CD4-positive, alpha-beta memory T cell (primary cell): ENCODE measurements at regions not wholly inside any gene's neighbourhood (a gene's known extent, or its start where the extent isn't known, plus 50 kb on each side); places are given as distances from the start of the nearest gene placed in this dataset.
"Not testable (repeated sequence)": the region's sequence is repeated elsewhere in the genome, so short reads cannot be mapped to it uniquely, and the experiment has no call there.

Experiments
- CTCF ChIA-PET: fragments of 350-600 bp; sonication (Branson Sonifier 250); formaldehyde crosslinking; loops from one replicate; lab custom pipeline; 2021; ENCODE audit warnings: inconsistent platforms; ENCODE audit not compliant: partially characterized antibody; lab: Charles Lee
- POLR2A ChIA-PET: fragments of 350-600 bp; sonication (Branson Sonifier 250); formaldehyde crosslinking; loops from one replicate; lab custom pipeline; 2021; ENCODE audit not compliant: partially characterized antibody; lab: Charles Lee
- DNase-seq, 5 donors: peaks; one replicate each; pipeline versions ENCODE4 v3.0.0 to v3.0.0-alpha.2; 2020 to 2022; ENCODE audit warnings: mixed read lengths in 1 of 5
- H3K27ac ChIP-seq: one replicate; pipeline ENCODE4 v1.7.0; 2013; ENCODE audit warnings: low read depth, low read length
- H3K27me3 ChIP-seq: 2 replicates; pipeline ENCODE4 v1.7.0; 2013; ENCODE audit warnings: mild to moderate bottlenecking, low read length, moderate library complexity; ENCODE audit not compliant: insufficient read depth
- H3K36me3 ChIP-seq: 2 replicates; pipeline ENCODE4 v1.7.0; 2013; ENCODE audit warnings: mild to moderate bottlenecking, low read length, moderate library complexity; ENCODE audit not compliant: insufficient read depth
- H3K4me1 ChIP-seq: 2 replicates; pipeline ENCODE4 v1.7.0; 2013; ENCODE audit warnings: mild to moderate bottlenecking, low read length, moderate library complexity; ENCODE audit not compliant: insufficient read depth
- H3K4me3 ChIP-seq, 2 donors: one replicate each; pipeline ENCODE4 v1.7.0; 2013; ENCODE audit warnings: low read length in 2 of 2, mild to moderate bottlenecking in 1 of 2
- H3K9me3 ChIP-seq, 2 donors: one replicate each; pipeline ENCODE4 v1.7.0; 2013; ENCODE audit warnings: low read length in 2 of 2, control low read depth in 1 of 2; ENCODE audit not compliant: control insufficient read depth in 1 of 2
- H3K27ac Mint-ChIP-seq, 7 donors: one replicate each; pipeline ENCODE4 v1.8.0; 2020 to 2021; ENCODE audit warnings: mixed read lengths in 7 of 7, mild to moderate bottlenecking in 6 of 7, inconsistent platforms in 3 of 7, moderate library complexity in 3 of 7
- H3K27me3 Mint-ChIP-seq, 2 donors: one replicate each; pipeline ENCODE4 v1.8.0; 2020 to 2021; ENCODE audit warnings: mixed read lengths in 2 of 2
- H3K36me3 Mint-ChIP-seq, 2 donors: one replicate each; pipeline ENCODE4 v1.8.0; 2020 to 2021; ENCODE audit warnings: mixed read lengths in 2 of 2, inconsistent platforms in 1 of 2, mild to moderate bottlenecking in 1 of 2
- H3K4me1 Mint-ChIP-seq, 4 donors: one replicate each; pipeline ENCODE4 v1.8.0; 2020 to 2021; ENCODE audit warnings: mixed read lengths in 4 of 4, mild to moderate bottlenecking in 1 of 4
- H3K4me3 Mint-ChIP-seq, 8 donors: one replicate each; pipeline ENCODE4 v1.8.0; 2020 to 2021; ENCODE audit warnings: mixed read lengths in 8 of 8, mild to moderate bottlenecking in 7 of 8, moderate library complexity in 6 of 8, inconsistent platforms in 3 of 8
- H3K9me3 Mint-ChIP-seq, 8 donors: one replicate each; pipeline ENCODE4 v1.8.0; 2020 to 2021; ENCODE audit warnings: mixed read lengths in 8 of 8, mild to moderate bottlenecking in 5 of 8, inconsistent platforms in 3 of 8, moderate library complexity in 1 of 8
- intact Hi-C: fragments of 100-400 bp; cut with micrococcal nuclease; formaldehyde crosslinking; loops from one replicate; pipeline ENCODE4 v1.15.1; 2023

DNA sequence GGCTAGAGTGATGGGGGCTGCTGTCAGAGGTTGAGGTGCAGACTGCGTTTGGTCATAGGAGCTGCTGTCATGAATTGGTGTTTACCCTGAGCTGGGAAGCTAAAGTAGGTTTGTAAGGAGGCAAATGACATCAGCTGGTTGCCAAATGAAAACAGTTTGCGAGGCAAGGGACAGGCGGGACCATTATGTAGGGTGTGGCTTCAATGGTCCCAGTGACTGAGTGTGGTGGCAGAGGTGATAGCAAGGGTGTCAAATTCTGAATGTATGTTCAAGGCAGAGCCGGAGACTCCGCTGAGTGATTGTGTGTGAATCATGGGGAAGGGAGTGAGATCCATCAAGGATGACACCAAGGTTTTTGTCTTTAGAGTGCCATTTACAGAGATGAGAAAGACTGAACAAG lies 359.5 kb downstream of the VRK1 start:
- no peak overlapping the region for H3K27ac Mint-ChIP-seq
- Histone ChIP-seq H3K9me3 (no peaks in the 10 kb centered on the region), H3K36me3 (no peaks in the 10 kb centered on the region), H3K4me1 (no peaks in the 10 kb centered on the region), H3K4me3 (no peak overlapping the region), H3K27ac (no peak overlapping the region), H3K27me3 (no peaks in the 10 kb centered on the region)
- peaks cover 0 to 22% (median 8%) of the 10 kb centered on the region in 8 donors for H3K9me3 Mint-ChIP-seq
- DNase-seq, result no peak
- ChIA-PET POLR2A (no interaction called here), CTCF (no interaction called here)
- no peak overlapping the region for H3K4me3 Mint-ChIP-seq
- peaks cover 0 to 2% (median under 1%) of the 10 kb centered on the region in 4 donors for H3K4me1 Mint-ChIP-seq
- intact Hi-C loops, result no loop called here
- H3K36me3 Mint-ChIP-seq, result peaks cover 0 to 1% of the 10 kb centered on the region in 2 donors
- H3K27me3 Mint-ChIP-seq, result peaks cover 9 to 10% of the 10 kb centered on the region in 2 donors

DNA sequence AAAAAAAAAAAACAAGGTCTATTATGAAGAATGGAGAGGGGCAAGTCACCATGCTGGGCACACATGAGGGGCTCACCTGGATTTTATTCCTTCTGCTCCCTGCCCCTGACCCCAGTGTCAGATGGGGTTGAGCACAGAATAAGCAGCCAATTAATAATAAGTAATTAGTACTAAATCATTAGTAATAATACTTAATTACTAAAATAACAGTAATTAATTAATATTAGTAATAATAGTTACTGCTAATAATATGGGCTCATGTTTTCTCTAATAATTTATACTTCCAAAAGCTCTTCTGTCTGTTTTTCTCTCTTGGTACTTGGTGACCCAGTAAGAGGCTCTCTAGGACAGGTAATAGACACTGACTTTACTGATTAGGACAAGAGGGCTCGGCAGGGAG lies 360.9 kb downstream of the VRK1 start:
- no peak for DNase-seq
- H3K9me3 Mint-ChIP-seq, result peaks cover 0 to 22% (median 8%) of the 10 kb centered on the region in 8 donors
- no peak overlapping the region for H3K4me3 Mint-ChIP-seq
- H3K9me3 ChIP-seq, result no peaks in the 10 kb centered on the region
- H3K27ac Mint-ChIP-seq, result no peak overlapping the region
- no peak overlapping the region for H3K4me3 ChIP-seq
- ChIA-PET CTCF (no interaction called here), POLR2A (no interaction called here)
- H3K4me1 ChIP-seq, result no peaks in the 10 kb centered on the region
- peaks cover 0 to 2% (median under 1%) of the 10 kb centered on the region in 4 donors for H3K4me1 Mint-ChIP-seq
- no peak overlapping the region for H3K27ac ChIP-seq
- intact Hi-C loops, result no loop called here
- peaks cover 9 to 10% of the 10 kb centered on the region in 2 donors for H3K27me3 Mint-ChIP-seq
- peaks cover 0 to 1% of the 10 kb centered on the region in 2 donors for H3K36me3 Mint-ChIP-seq
- H3K36me3 ChIP-seq, result no peaks in the 10 kb centered on the region
- H3K27me3 ChIP-seq, result no peaks in the 10 kb centered on the region

DNA sequence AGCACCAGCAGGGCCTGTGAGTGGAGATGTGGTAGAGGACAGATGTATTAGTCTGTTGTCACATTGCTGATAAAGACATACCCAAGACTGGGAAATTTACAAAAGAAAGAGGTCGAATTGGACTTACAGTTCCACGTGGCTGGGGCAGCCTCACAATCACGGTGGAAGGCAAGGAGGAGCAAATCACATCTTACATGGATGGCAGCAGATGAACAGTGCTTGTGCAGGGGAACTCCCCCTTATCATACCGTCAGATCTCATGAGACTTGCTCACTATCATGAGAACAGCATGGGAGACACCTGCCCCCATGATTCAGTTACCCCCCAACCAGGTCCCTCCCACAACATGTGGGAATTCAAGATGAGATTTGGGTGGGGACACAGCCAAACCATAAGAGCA lies 361.9 kb downstream of the VRK1 start:
- no peaks in the 10 kb centered on the region for H3K4me1 ChIP-seq
- intact Hi-C loops, result no loop called here
- peaks cover 0 to 1% of the 10 kb centered on the region in 2 donors for H3K36me3 Mint-ChIP-seq
- peaks cover 9 to 10% of the 10 kb centered on the region in 2 donors for H3K27me3 Mint-ChIP-seq
- DNase-seq, result no peak
- no peak overlapping the region for H3K4me3 Mint-ChIP-seq
- H3K36me3 ChIP-seq, result no peaks in the 10 kb centered on the region
- ChIA-PET CTCF (no interaction called here), POLR2A (no interaction called here)
- H3K27ac Mint-ChIP-seq, result no peak overlapping the region
- H3K4me3 ChIP-seq, result no peak overlapping the region
- no peak overlapping the region for H3K27ac ChIP-seq
- no peaks in the 10 kb centered on the region for H3K27me3 ChIP-seq
- H3K9me3 ChIP-seq, result no peaks in the 10 kb centered on the region
- peaks cover 0 to 22% (median 8%) of the 10 kb centered on the region in 8 donors for H3K9me3 Mint-ChIP-seq
- H3K4me1 Mint-ChIP-seq, result peaks cover 0 to 2% (median 0%) of the 10 kb centered on the region in 4 donors

DNA sequence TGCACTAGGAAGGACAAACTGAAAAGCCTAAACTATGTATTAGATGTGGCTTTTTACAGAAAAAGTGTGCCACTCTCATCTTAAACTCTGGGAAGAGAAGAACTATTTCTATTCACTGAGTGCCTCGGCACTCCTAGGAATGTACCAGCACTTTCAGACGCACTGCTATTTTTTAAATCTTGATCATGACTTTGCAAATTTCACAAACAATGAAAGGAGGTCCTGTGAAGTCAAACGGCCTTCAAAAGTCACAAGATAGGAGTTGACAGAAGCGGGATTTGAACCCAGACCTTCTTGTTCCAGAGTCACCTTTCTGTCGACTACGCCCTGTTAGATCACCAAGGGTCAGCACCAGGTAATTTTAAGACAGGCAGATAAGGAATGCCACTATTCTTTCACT lies 365.4 kb downstream of the VRK1 start:
- H3K9me3 ChIP-seq, result no peaks in the 10 kb centered on the region
- H3K4me3 ChIP-seq, result no peak overlapping the region
- Mint-ChIP-seq H3K4me1 (no peaks in the 10 kb centered on the region), H3K27me3 (peaks cover 3 to 4% of the 10 kb centered on the region in 2 donors), H3K9me3 (peaks cover 0 to 22% (median 8%) of the 10 kb centered on the region in 8 donors), H3K27ac (no peak overlapping the region), H3K4me3 (no peak overlapping the region), H3K36me3 (peaks cover 0 to 1% of the 10 kb centered on the region in 2 donors)
- CTCF ChIA-PET, result no interaction called here
- POLR2A ChIA-PET, result no interaction called here
- intact Hi-C loops, result no loop called here
- H3K36me3 ChIP-seq, result no peaks in the 10 kb centered on the region
- H3K27ac ChIP-seq, result no peak overlapping the region
- DNase-seq, result no peak
- no peaks in the 10 kb centered on the region for H3K27me3 ChIP-seq
- no peaks in the 10 kb centered on the region for H3K4me1 ChIP-seq

DNA sequence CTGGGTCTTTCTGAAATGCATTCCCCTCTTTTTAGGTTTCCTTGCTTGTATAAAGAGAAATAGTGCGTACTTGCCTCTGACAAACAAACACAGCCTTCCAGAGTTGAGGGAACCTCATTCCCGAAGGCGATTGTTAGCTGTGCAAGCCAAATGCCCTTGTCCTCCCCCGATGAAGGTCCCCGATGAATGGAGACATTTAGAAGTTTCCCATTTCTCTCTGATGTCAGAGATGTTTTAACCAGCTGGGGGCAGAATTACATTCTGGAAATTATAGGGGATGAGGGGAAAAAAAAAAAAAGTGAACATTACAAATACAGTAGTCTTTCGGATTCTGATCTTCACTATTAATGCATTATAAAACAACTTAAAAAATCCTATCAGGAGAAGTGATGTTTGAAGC lies 366.8 kb downstream of the VRK1 start:
- intact Hi-C loops, result no loop called here
- Mint-ChIP-seq H3K4me1 (no peaks in the 10 kb centered on the region), H3K4me3 (no peak overlapping the region), H3K36me3 (peaks cover 0 to under 1% of the 10 kb centered on the region in 2 donors), H3K9me3 (peaks cover 0 to 13% (median 5%) of the 10 kb centered on the region in 8 donors), H3K27ac (peak overlapping the region in 1 of 7 donors; percentile 62), H3K27me3 (peaks cover 3 to 4% of the 10 kb centered on the region in 2 donors)
- no peaks in the 10 kb centered on the region for H3K4me1 ChIP-seq
- H3K36me3 ChIP-seq, result no peaks in the 10 kb centered on the region
- POLR2A ChIA-PET, result no interaction called here
- CTCF ChIA-PET, result no interaction called here
- H3K27me3 ChIP-seq, result no peaks in the 10 kb centered on the region
- no peaks in the 10 kb centered on the region for H3K9me3 ChIP-seq
- no peak overlapping the region for H3K4me3 ChIP-seq
- no peak overlapping the region for H3K27ac ChIP-seq
- no peak for DNase-seq

DNA sequence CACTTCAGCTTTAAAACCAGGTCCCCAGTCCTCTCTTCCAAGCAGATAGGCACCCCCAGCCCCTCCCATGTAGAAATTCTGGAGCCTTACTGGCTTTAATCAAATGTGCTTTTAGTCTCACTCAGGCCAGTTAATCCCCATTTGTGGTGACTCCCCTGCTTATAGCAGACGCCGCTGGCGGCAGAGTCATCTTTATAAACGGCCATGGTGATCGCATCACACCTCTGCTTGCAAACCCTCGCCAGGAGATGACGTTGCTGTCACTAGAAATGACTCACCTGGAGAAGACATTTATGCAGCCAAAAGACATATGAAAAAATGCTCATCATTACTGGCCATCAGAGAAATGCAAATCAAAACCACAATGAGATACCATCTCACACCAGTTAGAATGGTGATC lies 369.3 kb downstream of the VRK1 start:
- no peaks in the 10 kb centered on the region for H3K4me1 Mint-ChIP-seq
- H3K4me3 ChIP-seq, result no peak overlapping the region
- no peak overlapping the region for H3K4me3 Mint-ChIP-seq
- H3K27me3 Mint-ChIP-seq, result peaks cover 2% of the 10 kb centered on the region in 2 donors
- H3K9me3 Mint-ChIP-seq, result no peaks in the 10 kb centered on the region
- H3K36me3 ChIP-seq, result no peaks in the 10 kb centered on the region
- CTCF ChIA-PET, result no interaction called here
- H3K27ac ChIP-seq, result no peak overlapping the region
- H3K27ac Mint-ChIP-seq, result no peak overlapping the region
- H3K4me1 ChIP-seq, result no peaks in the 10 kb centered on the region
- H3K27me3 ChIP-seq, result no peaks in the 10 kb centered on the region
- DNase-seq, result no peak
- H3K9me3 ChIP-seq, result no peaks in the 10 kb centered on the region
- intact Hi-C loops, result no loop called here
- POLR2A ChIA-PET, result no interaction called here
- no peaks in the 10 kb centered on the region for H3K36me3 Mint-ChIP-seq

DNA sequence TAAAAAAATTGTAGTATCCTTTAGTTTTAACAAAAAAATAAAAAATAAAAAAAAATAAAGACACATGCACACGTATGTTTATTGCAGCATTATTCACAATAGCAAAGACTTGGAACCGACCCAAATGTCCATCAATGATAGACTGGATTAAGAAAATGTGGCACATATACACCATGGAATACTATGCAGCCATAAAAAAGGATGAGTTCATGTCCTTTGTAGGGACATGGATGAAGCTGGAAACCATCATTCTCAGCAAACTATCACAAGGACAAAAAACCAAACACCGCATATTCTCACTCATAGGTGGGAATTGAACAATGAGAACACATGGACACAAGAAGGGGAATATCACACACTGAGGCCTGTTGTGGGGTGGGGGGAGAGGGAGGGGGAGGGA lies 370.4 kb downstream of the VRK1 start:
- H3K27ac Mint-ChIP-seq, H3K36me3 Mint-ChIP-seq, H3K36me3 ChIP-seq: not testable (repeated sequence)

More for the DNA sequence above, 370.4 kb downstream of the VRK1 start:
- POLR2A ChIA-PET, result interaction anchor here (0.5 kb wide), 1 partner anchor 135 kb away, joined by 4 read pairs; no protein-coding TSS in a partner anchor
- CTCF ChIA-PET, DNase-seq, H3K27ac ChIP-seq, H3K4me1 Mint-ChIP-seq, H3K27me3 ChIP-seq, H3K4me3 Mint-ChIP-seq, H3K4me1 ChIP-seq, H3K9me3 ChIP-seq, H3K4me3 ChIP-seq, H3K27me3 Mint-ChIP-seq, intact Hi-C loops, H3K9me3 Mint-ChIP-seq: not testable (repeated sequence)
